ENCODE measurements at regions not wholly inside any gene's neighbourhood (a gene's known extent, or its start where the extent isn't known, plus 50 kb on each side); places are given as distances from the start of the nearest gene placed in this dataset.
A peak's percentile ranks its signal among the peaks of the same experiment; 100 is the strongest.

DNA sequence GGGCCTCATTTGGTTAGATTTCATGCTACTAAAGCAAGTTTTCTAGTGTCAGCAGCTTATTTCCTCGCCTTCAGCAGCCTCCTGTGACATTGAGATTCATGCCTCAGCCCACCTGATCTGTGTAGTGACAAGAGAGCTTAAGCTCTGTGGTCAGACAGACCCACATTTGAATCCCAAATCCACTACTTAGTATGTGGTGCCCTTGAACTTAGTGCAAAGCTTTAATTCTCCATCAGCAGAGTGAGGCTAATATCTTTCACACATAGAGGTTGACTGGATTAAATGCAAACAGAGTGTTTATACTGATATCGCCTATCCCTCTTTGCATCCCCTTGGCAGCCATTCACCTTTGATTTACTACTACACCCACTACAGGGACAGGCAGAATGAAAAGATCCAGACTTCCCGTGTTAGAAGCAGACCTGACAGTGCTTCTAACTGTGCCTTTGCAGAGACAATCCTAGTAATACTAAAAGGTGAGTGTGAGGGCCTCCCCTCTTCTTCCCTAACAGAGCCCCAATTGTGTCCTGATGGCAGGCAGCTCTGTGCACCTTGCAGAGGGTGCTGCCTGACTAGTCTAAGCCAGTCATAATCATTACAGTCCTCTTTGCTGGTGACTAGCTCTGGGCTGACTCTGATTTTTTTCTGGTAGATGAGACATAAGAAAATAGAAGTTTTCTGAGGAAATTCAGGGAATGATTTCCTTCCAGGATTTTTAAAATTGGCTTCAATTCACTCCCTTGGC is 264.0 kb downstream of the CTH start:
- no peaks in the 10 kb centered on the region for H3K9me3 Mint-ChIP-seq (ENCODE audit: low read depth, unreplicated experiment)
- H3K4me1 Mint-ChIP-seq (ENCODE audit: low read depth, unreplicated experiment), result no peaks in the 10 kb centered on the region
- CTCF ChIA-PET, result no interaction called here
- no TSS peak for BruUV-seq (replicated peaks)
- intact Hi-C loops (cut with micrococcal nuclease; ENCODE audit: unreplicated experiment), result loop anchor here (10.0 kb wide), 1 partner anchor 140 kb away; no protein-coding TSS in a partner anchor
- TF ChIP-seq, protein P1, sequence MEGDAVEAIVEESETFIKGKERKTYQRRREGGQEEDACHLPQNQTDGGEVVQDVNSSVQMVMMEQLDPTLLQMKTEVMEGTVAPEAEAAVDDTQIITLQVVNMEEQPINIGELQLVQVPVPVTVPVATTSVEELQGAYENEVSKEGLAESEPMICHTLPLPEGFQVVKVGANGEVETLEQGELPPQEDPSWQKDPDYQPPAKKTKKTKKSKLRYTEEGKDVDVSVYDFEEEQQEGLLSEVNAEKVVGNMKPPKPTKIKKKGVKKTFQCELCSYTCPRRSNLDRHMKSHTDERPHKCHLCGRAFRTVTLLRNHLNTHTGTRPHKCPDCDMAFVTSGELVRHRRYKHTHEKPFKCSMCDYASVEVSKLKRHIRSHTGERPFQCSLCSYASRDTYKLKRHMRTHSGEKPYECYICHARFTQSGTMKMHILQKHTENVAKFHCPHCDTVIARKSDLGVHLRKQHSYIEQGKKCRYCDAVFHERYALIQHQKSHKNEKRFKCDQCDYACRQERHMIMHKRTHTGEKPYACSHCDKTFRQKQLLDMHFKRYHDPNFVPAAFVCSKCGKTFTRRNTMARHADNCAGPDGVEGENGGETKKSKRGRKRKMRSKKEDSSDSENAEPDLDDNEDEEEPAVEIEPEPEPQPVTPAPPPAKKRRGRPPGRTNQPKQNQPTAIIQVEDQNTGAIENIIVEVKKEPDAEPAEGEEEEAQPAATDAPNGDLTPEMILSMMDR (IDR thresholded peaks at IDR 0.05; ENCODE audit: unreplicated experiment), result no peak
- H3K4me3 Mint-ChIP-seq (ENCODE audit: low read depth, unreplicated experiment), result no peak overlapping the region
- no peak overlapping the region for H3K27ac Mint-ChIP-seq (ENCODE audit: unreplicated experiment)
- H3K36me3 Mint-ChIP-seq (ENCODE audit: insufficient read depth, unreplicated experiment), result no peaks in the 10 kb centered on the region
- no peaks in the 10 kb centered on the region for H3K27me3 Mint-ChIP-seq (ENCODE audit: unreplicated experiment)
- no peak for DNase-seq

DNA sequence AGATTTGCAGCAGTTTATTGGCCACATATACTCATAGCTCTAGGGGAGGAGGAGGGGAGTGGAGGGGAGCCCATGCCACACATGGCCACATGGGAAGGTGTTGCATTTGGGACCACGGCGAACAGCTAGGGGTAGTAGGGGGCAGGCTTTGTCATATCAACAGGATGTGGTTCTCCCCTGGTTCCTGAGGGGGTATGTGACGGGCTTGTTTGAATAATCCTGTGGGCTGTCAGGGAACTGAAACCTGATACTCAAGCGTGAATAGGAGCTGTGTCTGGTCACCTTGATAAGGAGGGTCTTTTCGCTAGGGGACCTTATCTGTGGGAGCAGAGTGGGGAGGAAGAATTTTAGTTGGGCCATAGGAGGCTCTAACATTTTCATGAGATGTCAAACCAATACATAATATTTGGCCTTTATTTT is 264.7 kb downstream of the CTH start:
- no peak overlapping the region for H3K27ac Mint-ChIP-seq (ENCODE audit: unreplicated experiment)
- TF ChIP-seq, protein P1 (IDR thresholded peaks at IDR 0.05; ENCODE audit: unreplicated experiment), result no peak
- intact Hi-C loops (cut with micrococcal nuclease; ENCODE audit: unreplicated experiment), result loop anchor here (10.0 kb wide), 1 partner anchor 141 kb away; no protein-coding TSS in a partner anchor
- H3K9me3 Mint-ChIP-seq (ENCODE audit: low read depth, unreplicated experiment), result no peaks in the 10 kb centered on the region
- H3K4me1 Mint-ChIP-seq (ENCODE audit: low read depth, unreplicated experiment), result no peaks in the 10 kb centered on the region
- H3K27me3 Mint-ChIP-seq (ENCODE audit: unreplicated experiment), result no peaks in the 10 kb centered on the region
- H3K36me3 Mint-ChIP-seq (ENCODE audit: insufficient read depth, unreplicated experiment), result no peaks in the 10 kb centered on the region
- no TSS peak for BruUV-seq (replicated peaks)
- no peak for DNase-seq
- no peak overlapping the region for H3K4me3 Mint-ChIP-seq (ENCODE audit: low read depth, unreplicated experiment)
- CTCF ChIA-PET, result no interaction called here

DNA sequence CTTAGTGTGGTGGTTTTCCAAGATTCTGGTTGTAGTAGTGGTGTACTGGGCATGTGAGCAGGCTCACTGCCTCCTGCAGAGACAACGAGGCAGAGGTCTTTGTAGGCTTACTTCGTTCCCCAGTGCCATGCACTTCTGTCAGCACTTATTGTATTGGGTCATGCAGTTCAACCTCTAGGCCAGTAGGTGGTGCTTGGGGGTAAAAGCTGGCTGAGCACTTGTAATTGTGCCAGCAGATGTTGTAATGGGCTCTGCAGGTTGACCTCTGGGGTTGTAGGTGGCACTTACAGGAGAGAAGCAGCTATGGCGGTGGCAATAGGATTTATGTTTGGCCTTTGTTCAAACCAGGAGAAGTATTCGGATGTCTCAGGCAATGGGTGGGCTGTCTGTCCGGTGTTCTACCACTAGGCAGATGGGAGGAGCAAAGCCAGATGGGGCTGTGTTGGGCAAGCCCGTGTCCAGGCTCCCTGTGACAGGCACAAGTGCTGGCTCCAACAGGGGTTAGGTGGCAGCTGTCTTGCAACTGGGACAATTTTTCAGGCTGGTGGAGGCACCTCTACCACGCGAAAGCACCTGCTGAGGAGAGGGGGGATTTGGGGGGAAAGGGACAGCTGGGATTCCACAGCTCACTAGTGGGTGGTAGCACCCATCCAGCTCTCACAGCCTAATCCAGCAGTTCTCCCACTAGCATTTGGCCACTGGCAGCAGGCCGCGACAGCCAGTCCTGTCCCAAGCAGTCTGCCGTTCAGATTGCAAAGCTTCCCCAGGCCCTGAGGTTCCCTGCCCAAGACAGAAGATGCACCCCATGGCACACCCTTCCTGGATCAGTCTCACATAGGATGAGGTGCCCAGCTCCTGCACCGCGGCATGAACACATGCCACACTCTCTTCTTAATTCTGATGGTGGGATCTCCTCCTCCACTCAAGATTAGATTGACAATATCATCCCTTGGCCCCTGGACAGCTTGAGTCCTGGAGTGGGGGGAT is 274.5 kb downstream of the CTH start:
- CTCF ChIA-PET, result interaction anchor here (0.8 to 1.2 kb wide), 2 partner anchors 173 to 349 kb away, joined by 3 read pairs; no protein-coding TSS in a partner anchor
- BruUV-seq (replicated peaks), result no TSS peak
- peak; percentile 61 for DNase-seq
- Mint-ChIP-seq H3K4me1 (ENCODE audit: low read depth, unreplicated experiment) (no peaks in the 10 kb centered on the region), H3K9me3 (ENCODE audit: low read depth, unreplicated experiment) (peaks cover 2% of the 10 kb centered on the region), H3K36me3 (ENCODE audit: insufficient read depth, unreplicated experiment) (no peaks in the 10 kb centered on the region), H3K4me3 (ENCODE audit: low read depth, unreplicated experiment) (no peak overlapping the region), H3K27me3 (ENCODE audit: unreplicated experiment) (no peaks in the 10 kb centered on the region), H3K27ac (ENCODE audit: unreplicated experiment) (no peak overlapping the region)
- TF ChIP-seq, protein P1 (IDR thresholded peaks at IDR 0.05; ENCODE audit: unreplicated experiment), result peak; percentile 74
- intact Hi-C loops (cut with micrococcal nuclease; ENCODE audit: unreplicated experiment), result loop anchor here (1.0 kb wide), 1 partner anchor 365 kb away; no protein-coding TSS in a partner anchor

DNA sequence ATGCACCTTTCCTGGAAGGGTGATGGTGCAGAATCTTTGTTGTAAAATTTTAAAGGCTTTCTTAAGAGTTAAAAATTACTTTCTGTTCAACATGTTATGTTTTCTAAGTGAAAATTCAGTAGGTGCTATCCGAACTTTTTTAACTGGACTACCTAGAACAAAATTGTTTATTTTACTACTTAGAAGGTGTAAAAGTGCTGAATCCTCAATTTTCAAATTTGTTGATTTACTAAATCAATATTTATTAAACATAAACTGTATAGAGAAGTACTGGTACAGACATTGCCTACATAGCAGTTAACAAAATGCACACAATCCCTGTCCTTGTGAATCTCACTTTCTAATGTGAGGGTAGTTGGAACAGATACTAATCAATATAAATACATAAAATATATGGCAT is 277.5 kb downstream of the CTH start:
- Mint-ChIP-seq H3K4me3 (ENCODE audit: low read depth, unreplicated experiment) (no peak overlapping the region), H3K27me3 (ENCODE audit: unreplicated experiment) (no peaks in the 10 kb centered on the region)
- CTCF ChIA-PET, result no interaction called here

More for the DNA sequence above, 277.5 kb downstream of the CTH start:
- no TSS peak for BruUV-seq (replicated peaks)
- Mint-ChIP-seq H3K4me1 (ENCODE audit: low read depth, unreplicated experiment) (no peaks in the 10 kb centered on the region), H3K9me3 (ENCODE audit: low read depth, unreplicated experiment) (no peaks in the 10 kb centered on the region), H3K36me3 (ENCODE audit: insufficient read depth, unreplicated experiment) (no peaks in the 10 kb centered on the region), H3K27ac (ENCODE audit: unreplicated experiment) (no peak overlapping the region)
- no peak for DNase-seq
- TF ChIP-seq, protein P1 (IDR thresholded peaks at IDR 0.05; ENCODE audit: unreplicated experiment), result no peak
- intact Hi-C loops (cut with micrococcal nuclease; ENCODE audit: unreplicated experiment), result no loop called here

All from Calu3 (cell line).